NCI-H82 treated with DMSO at 0.1 percent for 48 hours (cell line): ENCODE measurements at regions not wholly inside any gene's neighbourhood (a gene's known extent, or its start where the extent isn't known, plus 50 kb on each side); places are given as distances from the start of the nearest gene placed in this dataset.

Experiments
- DNase-seq: peaks from one replicate; lab custom pipeline; 2025; ENCODE audit not compliant: unreplicated experiment; lab: John Stamatoyannopoulos, UW

GRCh38 chrX:4320436-4320947, 607.0 kb upstream of the PRKX start:
- no peak for DNase-seq

GRCh38 chrX:4315891-4316290, 602.4 kb upstream of the PRKX start:
- DNase-seq, result no peak

GRCh38 chrX:4314586-4314985, 601.1 kb upstream of the PRKX start:
- DNase-seq, result no peak

DNA sequence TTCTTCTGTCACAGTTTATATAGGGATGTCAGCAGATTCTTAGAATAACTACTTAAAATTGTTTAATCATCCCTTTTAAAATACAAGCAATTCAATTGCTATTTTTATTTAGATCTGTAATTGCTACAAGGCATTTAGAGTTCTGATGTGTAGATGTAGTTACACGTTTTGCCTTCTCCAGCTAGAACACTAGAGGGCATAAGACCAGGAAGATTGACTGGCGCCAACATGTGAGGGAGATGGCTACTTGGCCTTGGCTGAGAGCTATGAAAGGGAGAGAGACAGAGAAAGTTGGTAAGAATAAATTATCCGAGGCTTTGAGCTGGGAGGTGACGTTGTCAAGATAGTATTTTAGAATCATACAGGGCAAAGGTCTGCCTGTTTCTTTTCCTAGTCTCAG, 563.7 kb upstream of the PRKX start:
- DNase-seq, result no peak

DNA sequence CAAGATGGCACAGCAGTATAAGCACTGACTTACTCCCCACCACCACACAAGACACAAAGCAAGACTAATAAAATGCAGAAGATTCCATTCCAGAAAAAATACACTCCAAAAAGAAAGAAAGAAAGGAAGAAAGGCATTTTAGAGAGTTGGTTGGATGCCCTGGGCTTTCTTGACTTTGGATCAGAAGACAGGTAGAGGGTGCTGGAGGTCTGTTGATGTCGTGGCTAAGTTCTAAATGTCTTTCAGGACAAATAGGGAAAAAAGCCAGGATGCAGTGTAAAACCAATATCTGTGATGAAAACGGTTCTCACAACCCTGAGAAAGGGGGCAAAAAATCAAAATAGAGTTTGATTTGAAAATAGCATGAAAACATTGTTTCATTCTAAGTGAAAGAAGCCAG, 555.2 kb upstream of the PRKX start:
- no peak for DNase-seq

- DNase-seq, result no peak
These were observed 551.6 kb upstream of the PRKX start for GRCh38 chrX:4265036-4265435.

GRCh38 chrX:4263030-4263803, 549.8 kb upstream of the PRKX start:
- DNase-seq, result no peak

- DNase-seq, result no peak
These were observed 539.6 kb upstream of the PRKX start for GRCh38 chrX:4253092-4253491.

GRCh38 chrX:4249401-4249800, 536.0 kb upstream of the PRKX start:
- DNase-seq, result no peak

GRCh38 chrX:4243759-4244158, 530.3 kb upstream of the PRKX start:
- no peak for DNase-seq

- DNase-seq, result no peak
These were observed 527.2 kb upstream of the PRKX start for GRCh38 chrX:4240541-4241194.

- no peak for DNase-seq
These were observed 526.4 kb upstream of the PRKX start for GRCh38 chrX:4239650-4240540.

GRCh38 chrX:4238916-4239315, 525.5 kb upstream of the PRKX start:
- DNase-seq, result no peak

- DNase-seq, result no peak
These were observed 511.6 kb upstream of the PRKX start for GRCh38 chrX:4225086-4225485.

- no peak for DNase-seq
These were observed 493.5 kb upstream of the PRKX start for GRCh38 chrX:4206941-4207340.

- no peak for DNase-seq
These were observed 484.5 kb upstream of the PRKX start for GRCh38 chrX:4197971-4198370.

- no peak for DNase-seq
These were observed 480.2 kb upstream of the PRKX start for GRCh38 chrX:4193500-4194155.

DNA sequence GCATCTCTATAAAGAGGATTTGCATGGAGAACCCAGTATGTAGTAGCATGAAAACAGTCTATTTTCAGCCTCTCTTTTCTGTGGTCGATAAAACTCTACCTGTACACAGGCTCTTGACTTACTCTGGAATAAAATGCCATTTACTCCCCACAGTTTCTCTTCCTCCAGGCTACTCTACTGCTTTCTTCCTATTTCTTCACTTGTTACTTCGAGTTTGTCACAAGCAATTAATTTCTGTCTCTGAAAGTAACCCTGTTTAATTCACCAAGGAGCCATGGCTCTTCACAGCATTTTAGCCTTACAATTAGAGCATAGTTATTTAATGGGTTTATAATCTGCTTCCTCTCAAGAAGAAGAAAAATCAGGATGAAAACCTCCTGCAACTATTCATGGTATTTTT, 472.9 kb upstream of the PRKX start:
- DNase-seq, result no peak

DNA sequence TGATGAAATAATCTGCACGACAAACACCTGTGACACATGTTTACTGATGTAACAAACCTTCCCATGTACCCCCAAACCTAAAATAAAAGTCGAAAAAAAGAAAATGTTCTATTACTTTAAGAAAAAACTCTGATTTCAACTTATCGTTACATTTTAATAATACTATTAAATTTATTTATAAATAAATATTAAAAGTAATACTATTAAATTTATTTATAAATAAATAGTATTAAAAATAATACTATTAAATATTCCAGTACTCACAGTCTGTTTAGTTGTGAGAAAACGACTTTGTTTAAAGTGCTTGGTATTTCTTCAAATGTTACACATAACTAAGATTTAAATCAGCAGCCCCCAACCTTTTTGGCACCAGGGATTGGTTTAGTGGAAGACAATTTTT, 471.6 kb upstream of the PRKX start:
- DNase-seq, result no peak

GRCh38 chrX:4182408-4182806, 469.0 kb upstream of the PRKX start:
- DNase-seq, result no peak

DNA sequence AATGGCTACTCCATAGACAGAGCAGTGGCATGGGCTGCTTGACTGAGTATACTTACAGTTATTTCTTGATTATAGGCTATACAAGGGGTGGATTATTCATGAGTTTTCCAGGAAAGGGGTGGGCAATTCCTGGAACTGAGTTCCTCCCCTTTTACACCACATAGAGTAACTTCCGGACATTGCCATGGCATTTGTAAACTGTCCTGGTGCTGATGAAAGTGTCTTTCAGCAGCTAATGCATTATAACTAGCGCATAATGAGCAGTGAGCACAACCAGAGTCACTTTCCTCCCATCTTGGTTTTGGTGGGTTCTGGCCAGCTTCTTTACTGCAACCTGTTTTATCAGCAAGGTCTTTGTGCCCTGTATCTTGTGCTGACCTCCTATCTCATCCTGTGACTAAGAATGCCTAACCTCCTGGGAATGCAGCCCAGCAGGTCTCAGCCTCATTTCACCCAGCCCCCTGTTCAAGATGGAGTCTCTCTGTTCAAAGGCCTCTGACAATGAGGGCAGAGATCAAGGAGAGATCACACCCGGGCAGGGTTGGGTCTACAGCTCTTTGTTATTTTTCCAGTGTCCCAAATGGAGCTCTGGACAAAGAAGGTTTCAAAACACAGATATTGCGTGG, 468.4 kb upstream of the PRKX start:
- DNase-seq, result no peak
